IMR-90 (cell line): ENCODE measurements at regions not wholly inside any gene's neighbourhood (a gene's known extent, or its start where the extent isn't known, plus 50 kb on each side); places are given as distances from the start of the nearest gene placed in this dataset.

Experiments
- CEBPB ChIP-seq: IDR thresholded peaks from 2 replicates; pipeline ENCODE4 v1.6.1; 2012; ENCODE audit warnings: low read depth, low read length, improper control_type of control experiment
- ELK1 ChIP-seq: fragments of 150-350 bp; IDR thresholded peaks from 2 replicates; pipeline ENCODE4 v1.6.1; 2016; ENCODE audit warnings: low read depth, mild to moderate bottlenecking, low read length, moderate library complexity, borderline replicate concordance
- MAZ ChIP-seq: IDR thresholded peaks from 2 replicates; pipeline ENCODE4 v1.6.1; 2012; ENCODE audit warnings: low read depth, mild to moderate bottlenecking, low read length, improper control_type of control experiment, moderate library complexity, borderline replicate concordance
- MXI1 ChIP-seq: IDR thresholded peaks from 2 replicates; pipeline ENCODE4 v1.6.1; 2012; ENCODE audit warnings: low read depth, mild to moderate bottlenecking, low read length, moderate library complexity, borderline replicate concordance
- POLR2A ChIP-seq: IDR thresholded peaks from 2 replicates; pipeline ENCODE4 v1.6.1; 2012; ENCODE audit warnings: mild to moderate bottlenecking, low read depth, low read length
- RAD21 ChIP-seq: IDR thresholded peaks from 2 replicates; pipeline ENCODE4 v1.6.1; 2012; ENCODE audit warnings: low read length, improper control_type of control experiment
- RCOR1 ChIP-seq: IDR thresholded peaks from 2 replicates; pipeline ENCODE4 v1.6.1; 2012; ENCODE audit warnings: mild to moderate bottlenecking, low read length, improper control_type of control experiment; ENCODE audit not compliant: insufficient replicate concordance
- RFX5 ChIP-seq: IDR thresholded peaks from 2 replicates; pipeline ENCODE4 v1.8.0; 2012; ENCODE audit warnings: low read depth, mild to moderate bottlenecking, low read length, moderate library complexity
- SMC3 ChIP-seq: fragments of 150-350 bp; IDR thresholded peaks from 2 replicates; pipeline ENCODE4 v1.6.1; 2016; ENCODE audit warnings: low read depth, mild to moderate bottlenecking, antibody characterized with exemption, low read length, moderate library complexity
- USF2 ChIP-seq: fragments of 150-350 bp; IDR thresholded peaks from 2 replicates; pipeline ENCODE4 v1.6.1; 2017; ENCODE audit warnings: mild to moderate bottlenecking, antibody characterized with exemption, low read length, low read depth
- TF ChIP-seq, protein P1 (sequence below): conservative IDR thresholded peaks from 2 replicates; pipeline ENCODE4 v1.5.1; 2012; ENCODE audit warnings: mild to moderate bottlenecking, low read depth, low read length, improper control_type of control experiment

GRCh38 chr2:136360790-136361189 is 242.8 kb upstream of the CXCR4 start:
- TF ChIP-seq, protein P1, sequence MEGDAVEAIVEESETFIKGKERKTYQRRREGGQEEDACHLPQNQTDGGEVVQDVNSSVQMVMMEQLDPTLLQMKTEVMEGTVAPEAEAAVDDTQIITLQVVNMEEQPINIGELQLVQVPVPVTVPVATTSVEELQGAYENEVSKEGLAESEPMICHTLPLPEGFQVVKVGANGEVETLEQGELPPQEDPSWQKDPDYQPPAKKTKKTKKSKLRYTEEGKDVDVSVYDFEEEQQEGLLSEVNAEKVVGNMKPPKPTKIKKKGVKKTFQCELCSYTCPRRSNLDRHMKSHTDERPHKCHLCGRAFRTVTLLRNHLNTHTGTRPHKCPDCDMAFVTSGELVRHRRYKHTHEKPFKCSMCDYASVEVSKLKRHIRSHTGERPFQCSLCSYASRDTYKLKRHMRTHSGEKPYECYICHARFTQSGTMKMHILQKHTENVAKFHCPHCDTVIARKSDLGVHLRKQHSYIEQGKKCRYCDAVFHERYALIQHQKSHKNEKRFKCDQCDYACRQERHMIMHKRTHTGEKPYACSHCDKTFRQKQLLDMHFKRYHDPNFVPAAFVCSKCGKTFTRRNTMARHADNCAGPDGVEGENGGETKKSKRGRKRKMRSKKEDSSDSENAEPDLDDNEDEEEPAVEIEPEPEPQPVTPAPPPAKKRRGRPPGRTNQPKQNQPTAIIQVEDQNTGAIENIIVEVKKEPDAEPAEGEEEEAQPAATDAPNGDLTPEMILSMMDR: no peak
- TF ChIP-seq POLR2A (no peak), USF2 (no peak), MAZ (no peak), ELK1 (no peak), SMC3 (no peak), MXI1 (no peak), CEBPB (no peak), RAD21 (no peak), RCOR1 (no peak), RFX5 (no peak)
